CD8-positive, alpha-beta memory T cell (primary cell): ENCODE measurements at regions not wholly inside any gene's neighbourhood (a gene's known extent, or its start where the extent isn't known, plus 50 kb on each side); places are given as distances from the start of the nearest gene placed in this dataset.

Experiments used
- CTCF ChIA-PET: fragments of 350-600 bp; sonication (Branson Sonifier 250); formaldehyde crosslinking; loops from one replicate; lab custom pipeline; 2021; ENCODE audit warnings: antibody characterized with exemption; lab: Charles Lee
- POLR2A ChIA-PET: fragments of 350-600 bp; sonication (Branson Sonifier 250); formaldehyde crosslinking; loops from one replicate; lab custom pipeline; 2021; ENCODE audit warnings: antibody characterized with exemption; lab: Charles Lee
- DNase-seq, 5 donors: peaks; one replicate each; pipeline versions ENCODE4 v3.0.0 to v3.0.0-alpha.2; 2020 to 2022; ENCODE audit warnings: mixed read lengths in 1 of 5
- H3K27ac ChIP-seq: one replicate; pipeline ENCODE4 v1.7.0; 2013; ENCODE audit warnings: low read depth, mild to moderate bottlenecking, low read length, moderate library complexity
- H3K27me3 ChIP-seq: 2 replicates; pipeline ENCODE4 v1.7.0; 2013; ENCODE audit warnings: low read length, mild to moderate bottlenecking; ENCODE audit not compliant: insufficient read depth, poor library complexity, severe bottlenecking
- H3K36me3 ChIP-seq: 2 replicates; pipeline ENCODE4 v1.7.0; 2013; ENCODE audit warnings: mild to moderate bottlenecking, low read length, moderate library complexity; ENCODE audit not compliant: insufficient read depth
- H3K4me1 ChIP-seq: 2 replicates; pipeline ENCODE4 v1.7.0; 2013; ENCODE audit warnings: mild to moderate bottlenecking, low read length, moderate library complexity; ENCODE audit not compliant: insufficient read depth
- H3K4me3 ChIP-seq: 2 replicates; pipeline ENCODE4 v1.7.0; 2013; ENCODE audit warnings: mild to moderate bottlenecking, low read length
- H3K9me3 ChIP-seq: 2 replicates; pipeline ENCODE4 v1.7.0; 2013; ENCODE audit warnings: mild to moderate bottlenecking, low read length
- H3K27ac Mint-ChIP-seq, 8 donors: one replicate each; pipeline ENCODE4 v1.8.0; 2020 to 2021; ENCODE audit warnings: mixed read lengths in 8 of 8, mild to moderate bottlenecking in 6 of 8, inconsistent platforms in 3 of 8, moderate library complexity in 3 of 8
- H3K27me3 Mint-ChIP-seq, 2 donors: one replicate each; pipeline ENCODE4 v1.8.0; 2020 to 2021; ENCODE audit warnings: mixed read lengths in 2 of 2, mild to moderate bottlenecking in 1 of 2, moderate library complexity in 1 of 2
- H3K36me3 Mint-ChIP-seq, 3 donors: one replicate each; pipeline ENCODE4 v1.8.0; 2020 to 2021; ENCODE audit warnings: mixed read lengths in 3 of 3, inconsistent platforms in 1 of 3, mild to moderate bottlenecking in 1 of 3
- H3K4me1 Mint-ChIP-seq, 3 donors: one replicate each; pipeline ENCODE4 v1.8.0; 2020 to 2021; ENCODE audit warnings: mixed read lengths in 3 of 3, inconsistent platforms in 1 of 3, mild to moderate bottlenecking in 1 of 3
- H3K4me3 Mint-ChIP-seq, 7 donors: one replicate each; pipeline ENCODE4 v1.8.0; 2020 to 2021; ENCODE audit warnings: mixed read lengths in 7 of 7, mild to moderate bottlenecking in 6 of 7, moderate library complexity in 4 of 7, inconsistent platforms in 2 of 7
- H3K9me3 Mint-ChIP-seq, 5 donors: one replicate each; pipeline ENCODE4 v1.8.0; 2020 to 2022; ENCODE audit warnings: mixed read lengths in 5 of 5, mild to moderate bottlenecking in 3 of 5, moderate library complexity in 2 of 5, inconsistent platforms in 1 of 5

- no peaks in the 10 kb centered on the region for H3K9me3 ChIP-seq
- Mint-ChIP-seq H3K9me3 (peaks cover 0 to 17% (median 5%) of the 10 kb centered on the region in 5 donors), H3K4me1 (no peaks in the 10 kb centered on the region), H3K4me3 (no peak overlapping the region), H3K27me3 (no peaks in the 10 kb centered on the region), H3K27ac (no peak overlapping the region), H3K36me3 (no peaks in the 10 kb centered on the region)
- no peaks in the 10 kb centered on the region for H3K36me3 ChIP-seq
- no peak overlapping the region for H3K4me3 ChIP-seq
- CTCF ChIA-PET = no interaction called here
- no peaks in the 10 kb centered on the region for H3K4me1 ChIP-seq
- no peaks in the 10 kb centered on the region for H3K27me3 ChIP-seq
- H3K27ac ChIP-seq = no peak overlapping the region
- POLR2A ChIA-PET = no interaction called here
- DNase-seq = no peak
These were observed 66.4 kb upstream of the PCDH9 start for GRCh38 chr13:67296511-67296910.

DNA sequence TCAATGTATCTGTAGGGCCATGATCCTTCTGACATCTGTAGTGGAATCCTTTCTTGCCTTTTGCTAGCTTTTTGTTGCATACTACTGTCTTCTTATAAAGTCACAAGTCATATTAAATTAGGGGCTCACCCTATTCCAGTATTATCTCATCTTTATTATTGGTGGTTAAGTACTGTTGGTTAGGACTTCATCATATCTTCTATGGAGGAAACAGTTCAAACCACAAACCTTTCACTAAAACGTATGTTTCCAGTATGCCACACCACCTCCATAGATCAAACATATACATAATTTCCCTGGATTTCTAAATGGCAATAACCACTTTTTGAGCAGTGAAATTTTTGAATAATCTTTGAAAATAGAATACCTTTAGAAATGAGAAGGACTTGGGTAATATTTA, 62.8 kb upstream of the PCDH9 start:
- H3K4me3 Mint-ChIP-seq = no peak overlapping the region
- Histone ChIP-seq H3K4me3 (no peak overlapping the region), H3K27me3 (no peaks in the 10 kb centered on the region), H3K4me1 (no peaks in the 10 kb centered on the region), H3K9me3 (no peaks in the 10 kb centered on the region), H3K36me3 (no peaks in the 10 kb centered on the region), H3K27ac (no peak overlapping the region)
- no peaks in the 10 kb centered on the region for H3K4me1 Mint-ChIP-seq
- H3K27me3 Mint-ChIP-seq = no peaks in the 10 kb centered on the region
- no peak overlapping the region for H3K27ac Mint-ChIP-seq
- ChIA-PET CTCF (no interaction called here), POLR2A (no interaction called here)
- no peaks in the 10 kb centered on the region for H3K36me3 Mint-ChIP-seq
- DNase-seq = no peak
- peaks cover 2 to 10% (median 5%) of the 10 kb centered on the region in 5 donors for H3K9me3 Mint-ChIP-seq

GRCh38 chr13:67285611-67286010, 55.5 kb upstream of the PCDH9 start:
- Histone ChIP-seq H3K4me3 (no peak overlapping the region), H3K4me1 (no peaks in the 10 kb centered on the region), H3K27me3 (no peaks in the 10 kb centered on the region), H3K27ac (no peak overlapping the region), H3K36me3 (no peaks in the 10 kb centered on the region), H3K9me3 (no peaks in the 10 kb centered on the region)
- Mint-ChIP-seq H3K4me3 (no peak overlapping the region), H3K27ac (no peak overlapping the region), H3K9me3 (peaks cover 0 to 23% (median 13%) of the 10 kb centered on the region in 5 donors), H3K4me1 (no peaks in the 10 kb centered on the region), H3K27me3 (no peaks in the 10 kb centered on the region), H3K36me3 (no peaks in the 10 kb centered on the region)
- CTCF ChIA-PET = no interaction called here
- no peak for DNase-seq
- POLR2A ChIA-PET = no interaction called here

DNA sequence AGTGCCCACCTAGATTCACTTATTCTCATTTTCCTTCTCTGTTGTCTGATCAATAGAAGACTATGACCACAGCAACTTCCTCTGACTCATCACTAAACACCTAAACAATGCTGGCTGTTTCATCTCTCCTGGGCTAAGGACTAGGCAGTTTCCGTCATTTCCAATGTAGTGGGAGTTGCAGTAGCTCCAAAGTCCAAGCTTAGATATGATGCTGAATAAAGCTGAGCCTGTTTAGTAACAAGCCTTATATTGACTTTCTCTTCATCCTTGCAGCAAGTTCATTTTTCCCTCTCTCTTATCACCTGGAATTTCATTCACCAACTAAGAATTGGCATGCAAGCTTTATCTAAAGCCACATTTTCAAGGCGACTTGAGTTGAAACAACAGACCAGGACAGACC, 53.5 kb upstream of the PCDH9 start:
- Mint-ChIP-seq H3K4me3 (no peak overlapping the region), H3K4me1 (no peaks in the 10 kb centered on the region), H3K27ac (no peak overlapping the region), H3K36me3 (no peaks in the 10 kb centered on the region), H3K27me3 (no peaks in the 10 kb centered on the region), H3K9me3 (peaks cover 0 to 22% (median 11%) of the 10 kb centered on the region in 5 donors)
- H3K36me3 ChIP-seq = no peaks in the 10 kb centered on the region
- no peak overlapping the region for H3K27ac ChIP-seq
- no peaks in the 10 kb centered on the region for H3K9me3 ChIP-seq
- H3K27me3 ChIP-seq = no peaks in the 10 kb centered on the region
- ChIA-PET CTCF (no interaction called here), POLR2A (no interaction called here)
- H3K4me1 ChIP-seq = no peaks in the 10 kb centered on the region
- H3K4me3 ChIP-seq = no peak overlapping the region
- no peak for DNase-seq

- H3K36me3 Mint-ChIP-seq = no peaks in the 10 kb centered on the region
- no peaks in the 10 kb centered on the region for H3K4me1 Mint-ChIP-seq
- Histone ChIP-seq H3K36me3 (no peaks in the 10 kb centered on the region), H3K9me3 (no peaks in the 10 kb centered on the region), H3K27ac (no peak overlapping the region), H3K4me3 (no peak overlapping the region), H3K27me3 (no peaks in the 10 kb centered on the region), H3K4me1 (no peaks in the 10 kb centered on the region)
- CTCF ChIA-PET = no interaction called here
- no peaks in the 10 kb centered on the region for H3K27me3 Mint-ChIP-seq
- no peak for DNase-seq
- POLR2A ChIA-PET = no interaction called here
- no peak overlapping the region for H3K27ac Mint-ChIP-seq
- H3K4me3 Mint-ChIP-seq = no peak overlapping the region
- peaks cover 0 to 13% (median 2%) of the 10 kb centered on the region in 5 donors for H3K9me3 Mint-ChIP-seq
These were observed 51.3 kb upstream of the PCDH9 start for GRCh38 chr13:67281466-67281865.
